GM19452 (cell line): ENCODE measurements at regions not wholly inside any gene's neighbourhood (a gene's known extent, or its start where the extent isn't known, plus 50 kb on each side); places are given as distances from the start of the nearest gene placed in this dataset.
A peak's percentile ranks its signal among the peaks of the same experiment; 100 is the strongest.
"Not testable (repeated sequence)": the region's sequence is repeated elsewhere in the genome, so short reads cannot be mapped to it uniquely, and the experiment has no call there.

ENCODE experiments used
- ATAC-seq: cut with Tn5 transposase; IDR thresholded peaks from one replicate; pipeline ENCODE4 v1.9.1; 2021; ENCODE audit not compliant: unreplicated experiment

DNA sequence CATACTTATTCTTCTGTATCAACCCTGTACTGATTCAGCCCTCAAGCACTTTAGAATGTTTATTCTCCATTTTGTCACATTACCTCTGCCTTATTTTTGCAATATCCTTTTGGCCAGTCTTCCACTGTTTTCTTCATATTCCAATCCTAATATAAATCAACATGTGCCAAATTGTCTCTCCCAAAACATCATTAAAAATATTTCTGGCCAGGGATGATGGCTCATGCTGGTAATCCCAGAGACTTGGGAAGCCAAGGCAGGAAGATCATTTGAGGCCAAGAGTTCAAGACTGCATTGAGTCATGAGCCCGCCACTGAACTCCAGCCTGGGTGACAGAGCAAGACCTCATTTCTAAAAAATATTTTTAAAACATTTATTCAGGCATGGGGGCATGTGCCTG, 641.4 kb upstream of the CBLB start:
- no peak for ATAC-seq

DNA sequence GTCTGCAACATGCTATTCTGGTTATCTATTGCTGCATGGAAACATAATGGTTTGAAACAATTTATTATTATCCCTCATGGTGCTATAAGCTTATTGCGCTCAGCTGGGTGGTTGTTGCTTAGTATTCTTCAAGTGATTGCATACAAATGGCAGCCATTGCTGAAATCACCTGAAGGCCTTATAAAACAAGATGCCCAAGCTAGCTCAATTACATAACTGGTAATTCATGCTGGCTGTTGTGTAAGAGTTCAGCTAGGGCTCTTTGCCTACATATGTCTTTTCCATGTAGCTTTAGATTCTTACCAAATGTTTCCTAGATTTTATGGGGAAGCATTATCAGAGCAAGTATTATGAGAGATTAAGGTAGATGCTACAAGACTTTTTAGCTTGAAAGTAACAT, 644.0 kb upstream of the CBLB start:
- ATAC-seq, result no peak

DNA sequence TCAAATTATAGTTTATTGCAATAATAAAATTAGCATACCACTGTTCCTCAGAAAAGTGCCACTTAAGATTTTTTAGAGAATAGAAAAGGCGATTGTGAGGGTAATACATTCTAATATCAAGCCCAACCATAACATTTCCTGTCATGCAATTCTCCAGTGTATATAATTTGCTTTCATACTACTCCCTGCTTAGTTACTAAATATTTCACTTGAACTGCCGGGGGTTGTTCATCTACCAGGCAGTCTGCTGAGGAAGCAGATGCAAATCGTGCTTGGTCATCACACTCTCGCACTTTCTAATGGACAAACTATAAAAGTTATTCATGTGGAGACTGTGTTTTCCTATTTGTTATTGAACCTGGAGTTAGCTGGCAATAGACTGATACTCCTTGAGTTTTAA, 645.6 kb upstream of the CBLB start:
- ATAC-seq, result no peak

DNA sequence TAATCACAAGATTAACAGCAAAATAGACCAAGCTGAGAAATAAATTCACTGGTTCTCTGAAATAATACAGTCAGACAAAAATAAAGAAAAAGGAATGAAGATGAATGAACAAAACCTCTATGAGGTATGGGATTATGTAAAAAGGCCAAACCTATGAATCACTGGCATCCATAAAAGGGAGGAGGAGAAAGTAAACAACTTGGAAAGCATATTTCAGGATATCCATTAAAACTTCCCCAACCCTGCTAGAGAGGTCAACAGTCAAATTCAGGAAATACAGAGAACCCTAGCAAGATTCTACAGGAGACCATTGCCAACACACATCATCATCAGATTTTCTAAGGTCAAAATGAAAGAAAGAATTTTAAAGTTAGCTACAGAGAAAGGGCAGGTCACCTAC, 649.7 kb upstream of the CBLB start:
- ATAC-seq, result no peak

DNA sequence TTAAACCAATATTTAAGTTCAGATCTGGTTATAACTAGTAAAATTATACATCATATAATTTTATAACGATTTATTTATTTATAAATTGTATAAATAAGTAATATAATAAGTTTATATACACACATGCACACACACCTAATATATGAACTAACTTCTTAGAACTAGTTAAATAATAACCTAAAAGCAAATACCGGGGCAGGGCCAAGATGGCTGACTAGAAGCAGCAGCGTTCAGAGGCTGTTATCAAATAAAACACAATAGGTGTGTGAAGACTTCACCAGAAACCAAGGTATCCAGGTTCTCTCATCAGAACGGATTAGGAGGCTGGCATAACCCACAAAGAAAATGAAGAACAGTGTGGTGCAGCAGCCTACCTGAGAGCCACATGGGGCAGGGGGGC, 653.6 kb upstream of the CBLB start:
- no peak for ATAC-seq

DNA sequence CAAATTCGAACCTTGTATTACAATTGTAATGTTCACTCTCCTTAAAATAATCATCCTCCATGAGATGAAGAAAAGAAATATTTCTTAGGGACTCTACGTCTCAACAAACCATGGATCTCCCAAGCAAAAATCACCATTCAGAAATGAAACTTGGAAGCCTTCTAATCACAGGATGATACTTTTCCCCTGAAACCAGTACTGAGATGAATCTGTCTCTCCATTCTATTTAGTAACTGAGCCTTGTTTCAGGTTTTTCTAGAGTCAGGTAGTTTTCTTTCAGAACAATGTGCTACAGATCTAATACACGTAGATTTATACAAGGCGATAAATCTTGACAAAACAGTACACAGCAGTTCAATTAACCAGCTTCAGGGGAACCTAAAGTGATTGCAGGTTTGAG, 660.1 kb upstream of the CBLB start:
- no peak for ATAC-seq

DNA sequence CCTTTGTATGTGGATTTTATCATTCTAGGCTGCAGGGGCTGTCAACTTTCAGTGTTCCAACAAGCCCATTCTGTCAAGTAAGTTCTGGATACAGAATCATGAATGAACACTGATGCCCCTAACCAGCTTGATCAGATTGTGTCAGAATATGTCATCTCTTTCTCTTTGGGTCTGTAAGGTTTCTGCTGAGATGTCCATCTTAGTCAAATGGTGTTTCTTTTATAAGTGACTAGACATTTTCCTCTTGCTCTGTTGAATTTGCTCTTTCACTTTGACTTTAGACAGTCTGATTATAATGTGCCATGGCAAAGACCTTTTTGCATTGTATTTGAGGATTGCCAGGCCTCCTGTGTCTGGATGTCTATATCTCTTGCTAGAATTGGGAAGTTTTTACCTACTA, 660.9 kb upstream of the CBLB start:
- no peak for ATAC-seq

DNA sequence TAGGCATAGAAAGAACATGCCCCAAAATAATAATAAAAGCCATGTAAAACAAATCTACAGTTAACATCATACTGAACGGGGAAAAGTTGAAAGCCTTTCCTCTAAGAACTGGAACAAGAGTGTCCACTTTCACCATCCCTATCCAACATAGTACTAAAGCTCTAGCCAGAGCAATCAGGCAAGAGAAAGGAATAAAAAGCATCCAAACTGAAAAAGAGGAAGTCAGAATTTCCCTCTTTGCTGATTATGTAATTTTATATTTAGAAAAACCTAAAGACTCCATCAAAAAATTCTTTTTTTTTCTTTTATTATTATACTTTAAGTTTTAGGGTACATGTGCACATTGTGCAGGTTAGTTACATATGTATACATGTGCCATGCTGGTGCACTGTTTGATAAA, 661.6 kb upstream of the CBLB start:
- ATAC-seq, result no peak

DNA sequence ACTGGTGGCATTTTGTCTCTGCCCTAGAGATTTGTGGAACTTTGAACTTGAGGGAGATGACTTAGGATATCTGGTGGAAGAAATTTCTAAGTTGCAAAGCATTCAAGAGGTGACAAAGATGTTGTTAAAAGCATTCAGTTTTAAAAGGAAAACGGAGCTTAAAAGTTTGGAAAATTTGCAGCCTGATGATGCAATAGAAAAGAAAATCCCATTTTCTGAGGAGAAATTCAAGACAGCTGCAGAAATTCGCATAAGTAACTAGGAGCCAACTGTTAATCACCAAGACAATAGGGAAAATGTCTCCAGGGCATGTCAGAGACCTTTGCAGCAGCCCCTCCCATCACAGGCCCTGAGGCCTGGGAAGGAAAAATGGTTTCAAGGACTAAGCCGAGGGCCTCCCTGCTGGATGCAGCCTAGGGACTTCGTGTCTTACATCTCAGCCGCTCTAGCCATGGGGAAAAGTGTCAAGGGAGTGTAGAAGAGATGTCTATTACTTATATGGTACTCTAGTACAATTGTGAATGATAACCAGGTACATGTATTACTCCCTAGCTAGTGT, 663.0 kb upstream of the CBLB start:
- ATAC-seq, result not testable (repeated sequence)

DNA sequence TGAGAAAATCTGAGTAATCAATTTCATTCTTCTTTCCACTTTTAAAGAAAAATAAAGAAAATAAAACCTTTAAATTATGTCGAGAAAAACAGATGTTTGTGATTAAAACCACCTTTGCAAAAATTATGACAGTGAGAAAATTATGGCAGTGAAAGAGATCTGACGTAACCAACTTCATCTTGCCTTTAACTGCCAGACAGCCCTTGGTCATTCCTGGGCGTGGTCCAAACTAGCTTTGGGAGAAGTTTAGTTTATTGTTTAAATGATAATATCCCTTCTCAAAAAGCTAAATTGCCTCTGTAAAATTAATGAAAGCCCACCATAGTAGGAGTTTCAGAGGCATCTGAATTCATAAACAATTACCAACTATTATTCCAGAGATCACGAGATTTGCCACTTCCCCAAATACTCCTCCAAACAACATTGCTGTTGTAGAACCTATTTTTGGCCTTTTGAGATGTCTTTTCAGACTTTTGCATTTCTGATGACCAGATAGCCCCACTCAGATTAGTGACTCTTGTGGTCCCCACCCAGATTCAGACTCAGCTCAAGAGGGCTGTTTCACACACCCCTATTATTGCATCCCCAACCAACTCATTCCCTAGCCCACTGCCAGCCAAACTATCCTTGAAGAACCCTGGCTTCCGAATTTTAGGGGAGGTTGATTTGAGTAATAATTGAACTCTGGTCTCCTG, 664.4 kb upstream of the CBLB start:
- no peak for ATAC-seq

DNA sequence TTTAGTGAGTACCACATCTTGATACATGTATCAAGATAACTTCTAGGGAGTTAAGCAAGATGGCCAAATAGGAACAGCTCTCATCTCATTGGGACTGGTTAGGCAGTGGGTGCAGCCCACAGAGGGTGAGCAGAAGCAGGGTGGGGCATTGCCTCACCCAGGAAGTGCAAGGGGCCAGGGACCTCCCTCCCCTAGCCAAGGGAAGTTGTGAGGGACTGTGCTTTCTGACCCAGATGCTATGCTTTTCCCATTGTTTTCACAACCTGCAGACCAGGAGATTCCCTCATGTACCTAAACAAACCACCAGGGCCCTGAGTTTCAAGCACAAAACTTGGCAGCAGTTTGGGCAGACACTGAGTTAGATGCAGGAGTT, 665.0 kb upstream of the CBLB start:
- no peak for ATAC-seq

DNA sequence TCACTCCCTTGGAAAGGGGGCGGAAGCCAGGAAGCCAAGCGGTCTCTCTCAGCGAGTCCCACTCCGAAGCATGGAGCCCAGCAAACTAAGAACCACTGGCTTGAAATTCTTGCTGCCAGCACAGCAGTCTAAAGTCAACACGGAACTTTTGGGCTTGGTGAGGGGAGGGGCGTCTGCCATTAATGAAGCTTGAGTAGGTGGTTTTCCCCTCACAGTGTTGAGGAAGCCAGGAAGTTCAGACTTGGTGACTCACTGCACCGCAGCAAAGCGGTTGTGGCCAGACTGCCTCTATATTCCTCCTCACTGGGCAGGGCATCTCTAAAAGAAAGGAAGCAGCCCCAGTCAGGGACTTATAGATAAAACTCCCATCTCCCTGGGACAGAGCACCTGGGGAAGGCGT, 665.4 kb upstream of the CBLB start:
- no peak for ATAC-seq

DNA sequence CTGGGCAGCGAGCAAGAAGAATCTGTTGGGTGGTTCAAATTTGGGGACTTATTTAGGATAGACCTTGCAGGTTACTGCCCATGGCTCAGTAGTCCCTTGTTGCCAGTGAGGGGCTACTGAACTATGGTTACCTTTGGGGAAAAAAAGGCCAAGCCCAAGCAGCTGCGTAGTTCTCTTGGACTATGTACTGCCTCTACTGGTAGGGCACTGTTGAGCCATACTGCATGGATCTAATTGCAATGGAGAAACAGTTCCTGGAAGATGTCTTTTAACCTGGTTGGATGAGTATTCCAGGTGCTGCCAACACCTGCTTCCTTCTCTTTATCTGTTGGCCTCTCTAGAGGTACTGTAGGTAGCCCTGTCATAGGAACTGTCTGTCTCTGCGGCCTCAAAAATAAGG, 671.9 kb upstream of the CBLB start:
- ATAC-seq, result no peak

DNA sequence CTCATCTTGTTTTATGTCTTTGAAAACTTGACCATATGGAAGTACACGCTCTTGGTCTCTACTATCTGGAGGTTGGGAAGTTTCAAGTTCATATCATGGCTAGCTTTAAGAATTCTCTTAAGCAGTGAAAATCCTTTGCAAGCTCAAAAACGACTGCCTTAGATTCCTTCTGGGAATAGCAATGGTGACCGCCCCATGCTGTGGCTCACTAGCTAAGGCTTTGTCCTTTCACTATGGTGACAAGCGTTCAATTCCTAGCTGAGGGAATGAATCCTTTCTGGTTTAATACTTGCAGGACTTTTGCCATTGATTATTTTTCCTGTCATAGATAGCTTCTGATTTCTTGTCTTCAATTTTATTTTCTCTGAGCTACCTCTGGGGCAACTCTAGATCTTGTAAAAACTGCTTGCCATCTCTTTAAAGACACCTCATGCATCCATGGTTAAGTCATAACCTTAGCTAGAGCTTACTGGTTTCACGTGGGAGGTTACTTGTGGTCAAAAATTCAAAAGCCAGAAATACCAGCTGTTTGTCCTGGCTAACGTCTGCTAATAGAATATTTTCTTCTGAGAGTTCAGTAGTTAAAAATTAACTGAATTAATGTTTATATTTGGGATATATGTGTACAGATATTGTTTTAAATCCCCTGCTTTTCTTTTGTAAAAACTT, 673.4 kb upstream of the CBLB start:
- no peak for ATAC-seq

DNA sequence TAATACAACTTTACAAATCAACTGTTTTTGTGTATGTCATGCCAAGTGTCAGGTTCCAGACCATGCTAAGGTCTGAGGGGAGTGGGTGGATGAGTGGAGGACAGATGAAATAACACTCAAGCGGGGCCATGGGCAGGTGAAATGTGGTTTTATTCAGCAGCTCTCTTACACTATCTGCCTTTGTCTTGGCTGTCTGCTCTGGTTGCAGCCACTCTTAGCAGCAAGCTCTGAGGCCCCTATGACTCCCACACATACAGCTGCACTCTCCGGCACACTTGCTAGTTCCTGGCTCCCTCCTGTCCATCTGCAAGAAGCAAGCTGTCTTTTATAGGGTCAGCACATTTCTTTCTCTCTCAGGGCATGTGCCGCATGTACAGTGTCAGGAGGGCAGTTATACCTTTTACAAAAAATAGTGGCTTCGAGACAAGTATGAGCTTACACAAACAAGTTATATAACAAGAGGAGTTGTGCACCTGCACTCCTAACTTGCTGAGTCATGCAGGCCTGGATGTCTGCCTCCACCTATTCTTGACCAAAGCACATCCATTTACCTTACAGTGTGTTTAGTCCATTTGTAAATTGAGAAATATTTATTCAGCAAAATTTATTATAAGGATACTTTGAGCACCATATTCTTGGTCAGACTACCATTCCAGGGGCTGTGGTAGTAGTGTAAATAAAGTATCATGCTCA, 683.7 kb upstream of the CBLB start:
- ATAC-seq, result no peak

DNA sequence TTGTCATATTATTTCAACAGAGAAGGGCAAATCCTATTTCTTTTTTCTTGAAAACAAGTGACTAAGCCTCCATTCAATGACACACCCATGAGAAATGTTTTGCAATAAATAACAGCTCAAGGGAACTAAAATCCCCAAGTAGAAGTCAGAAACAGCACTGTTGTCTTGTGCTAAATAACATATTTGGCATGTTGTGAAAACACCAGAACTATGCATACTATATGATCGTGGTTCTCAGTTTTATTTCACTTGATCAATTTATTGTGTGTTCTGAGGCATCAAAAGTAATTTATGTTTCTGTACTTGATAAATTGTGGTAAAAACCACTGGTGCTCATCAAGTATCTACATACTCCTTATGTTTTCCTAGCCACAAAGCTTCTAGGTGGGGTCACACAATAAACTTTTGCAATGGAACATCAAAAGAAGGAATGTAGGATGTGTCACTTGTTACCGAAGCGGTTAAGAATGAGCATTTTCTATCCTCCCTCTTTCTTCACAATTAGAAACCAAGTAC, 691.7 kb upstream of the CBLB start:
- no peak for ATAC-seq

DNA sequence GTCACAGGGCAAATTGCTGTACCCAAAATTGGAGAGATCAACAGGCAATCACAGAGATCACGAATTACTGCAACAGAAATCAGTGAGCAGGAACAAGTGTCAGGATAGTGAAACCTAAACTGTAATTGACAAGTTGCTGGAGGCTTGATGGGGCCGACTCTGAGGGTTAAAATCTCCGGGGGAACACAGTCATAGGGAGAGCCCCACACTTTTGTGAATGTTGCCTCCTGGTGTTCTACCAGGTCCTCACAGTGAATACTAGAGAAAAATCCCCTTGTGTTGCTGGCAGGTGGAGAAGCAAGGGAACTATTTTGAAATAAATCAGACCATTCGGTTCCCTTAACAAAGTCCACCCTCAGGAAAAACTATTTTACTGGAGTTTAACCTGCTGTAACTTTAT, 697.5 kb upstream of the CBLB start:
- ATAC-seq, result peak; percentile 94

DNA sequence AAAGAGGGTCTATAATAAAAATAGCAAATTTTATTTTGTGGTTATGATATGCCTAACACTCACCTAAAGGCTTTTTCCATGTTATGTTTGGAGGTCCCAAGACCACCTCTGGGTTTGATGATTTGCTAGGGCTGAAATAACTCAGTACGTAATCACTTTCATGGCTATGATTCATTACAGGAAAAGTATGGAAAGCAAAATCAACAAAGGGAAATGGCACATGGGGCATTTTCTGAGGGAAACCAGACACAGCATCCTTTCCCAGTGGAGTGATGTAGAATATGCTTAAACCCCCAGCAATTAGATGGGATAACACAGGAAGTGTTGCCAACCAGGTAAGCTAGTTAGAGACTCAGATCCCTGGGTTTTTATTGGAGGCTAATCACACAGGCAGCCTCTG, 701.6 kb upstream of the CBLB start:
- ATAC-seq, result no peak

DNA sequence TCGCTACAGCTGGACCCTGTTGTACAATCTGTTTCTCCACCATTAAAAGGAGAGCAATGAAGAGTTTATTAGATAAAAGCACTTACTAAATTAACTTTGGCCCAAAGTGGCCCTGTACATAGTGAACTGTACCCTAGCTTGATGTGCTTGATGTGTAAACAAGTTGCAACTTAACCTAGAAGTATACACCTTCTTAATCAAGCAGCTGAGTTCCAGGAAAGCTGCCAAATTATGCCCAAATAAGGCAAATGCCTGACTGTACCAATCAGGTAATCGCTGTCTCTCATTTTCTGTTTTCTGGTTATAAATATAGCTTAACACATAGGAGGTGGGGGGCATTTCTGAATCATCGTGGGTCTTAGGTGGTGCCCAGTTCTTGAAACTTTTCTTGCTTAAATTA, 704.8 kb upstream of the CBLB start:
- ATAC-seq, result no peak

DNA sequence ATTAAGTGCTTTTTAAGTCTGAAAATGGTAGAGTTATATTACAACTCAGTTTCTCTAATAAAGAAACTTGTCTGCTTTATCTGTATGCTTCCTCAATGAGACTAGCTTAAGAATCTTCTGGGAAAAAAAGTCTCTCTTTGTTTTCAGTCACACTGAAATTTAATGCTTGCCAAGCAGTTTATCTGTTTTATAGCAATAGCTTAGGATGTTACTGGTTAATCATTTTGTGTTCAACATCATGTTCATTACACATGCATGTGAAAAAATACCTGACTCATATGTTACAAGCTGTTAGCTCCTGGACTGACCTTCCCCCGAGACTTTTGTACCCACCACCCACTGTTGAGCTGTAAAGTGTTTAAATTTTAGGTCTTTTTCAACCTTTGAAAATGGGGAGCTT, 706.2 kb upstream of the CBLB start:
- ATAC-seq, result no peak

DNA sequence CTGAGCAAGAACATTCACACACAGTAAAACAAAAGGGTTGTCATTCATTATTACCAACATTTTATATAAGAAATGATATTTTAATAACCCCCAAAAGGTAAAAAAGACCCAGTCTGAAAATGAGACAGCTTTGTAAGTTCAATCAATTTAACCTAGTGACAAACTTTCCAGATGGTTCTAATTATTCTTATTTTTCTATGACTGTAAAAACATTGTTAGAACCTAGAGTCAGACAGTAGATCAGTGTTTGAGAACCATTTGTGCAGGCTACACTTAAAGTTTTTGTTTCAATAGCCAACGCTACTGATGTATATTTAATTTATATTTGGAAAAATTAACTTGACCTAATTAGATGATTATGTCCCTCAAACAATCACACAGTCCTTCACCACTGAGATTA, 708.4 kb upstream of the CBLB start:
- ATAC-seq, result no peak

DNA sequence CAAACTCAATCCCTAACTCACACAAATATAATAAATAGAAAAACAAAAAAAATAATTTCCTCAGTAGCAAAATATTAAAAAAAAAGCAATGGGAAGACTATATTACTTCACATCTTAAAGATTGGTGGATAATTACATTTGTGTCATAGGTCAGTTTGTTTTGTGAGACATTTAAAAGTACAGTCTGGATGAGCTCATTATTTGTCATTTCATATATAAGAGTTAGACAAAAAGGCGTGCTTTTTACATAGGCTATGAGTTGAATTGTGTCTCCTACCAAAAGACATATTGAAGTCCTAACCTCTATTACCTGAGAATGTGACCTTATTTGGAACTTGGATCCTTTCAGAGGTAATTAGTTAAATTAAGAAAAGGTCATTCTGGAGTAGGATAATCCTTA, 710.1 kb upstream of the CBLB start:
- ATAC-seq, result no peak
